DND-41 (cell line): ENCODE measurements at regions not wholly inside any gene's neighbourhood (a gene's known extent, or its start where the extent isn't known, plus 50 kb on each side); places are given as distances from the start of the nearest gene placed in this dataset.

Source experiments
- ATAC-seq: fragments of 200-7000 bp; cut with Tn5 transposase; 3 replicates; pipeline ENCODE4 v1.9.1; 2021; ENCODE audit warnings: low read depth; ENCODE audit not compliant: insufficient read depth
- DNase-seq: peaks from one replicate; pipeline ENCODE4 v3.0.0-alpha.2; 2020
- H2AFZ ChIP-seq: 2 replicates; pipeline ENCODE4 v1.6.0; 2012; ENCODE audit warnings: low read depth, low read length
- H3K27ac ChIP-seq: 2 replicates; pipeline ENCODE4 v1.5.1; 2012; ENCODE audit warnings: low read length, inconsistent platforms
- H3K27me3 ChIP-seq: fragments of 200-600 bp; sonication (generic); 2 replicates; pipeline ENCODE4 v1.6.0; 2012; ENCODE audit warnings: low read length, mild to moderate bottlenecking, inconsistent platforms; ENCODE audit not compliant: insufficient read depth, poor library complexity
- H3K36me3 ChIP-seq: 2 replicates; pipeline ENCODE4 v1.5.1; 2012; ENCODE audit warnings: low read length, inconsistent platforms; ENCODE audit not compliant: insufficient read depth
- H3K4me1 ChIP-seq: 2 replicates; pipeline ENCODE4 v1.5.1; 2012; ENCODE audit warnings: mild to moderate bottlenecking, low read length; ENCODE audit not compliant: insufficient read depth
- H3K4me2 ChIP-seq: 2 replicates; pipeline ENCODE4 v1.6.0; 2012; ENCODE audit warnings: mild to moderate bottlenecking, moderate library complexity, low read length, inconsistent platforms; ENCODE audit not compliant: insufficient read depth
- H3K4me3 ChIP-seq, 2 experiments: fragments of 200-600 bp in 1 of 2; shearing (Covaris generic) in 1 of 2; 2 replicates each; pipeline ENCODE4 v1.5.1; 2012 to 2016; ENCODE audit warnings: inconsistent platforms in 2 of 2, low read length in 2 of 2, mild to moderate bottlenecking in 2 of 2, low read depth in 1 of 2, moderate library complexity in 1 of 2
- H3K79me2 ChIP-seq: 2 replicates; pipeline ENCODE4 v1.6.0; 2012; ENCODE audit warnings: low read length, inconsistent platforms; ENCODE audit not compliant: insufficient read depth
- H3K9ac ChIP-seq: 2 replicates; pipeline ENCODE4 v1.6.0; 2012; ENCODE audit warnings: low read depth, mild to moderate bottlenecking, inconsistent platforms, low read length, moderate library complexity
- H3K9me3 ChIP-seq: 2 replicates; pipeline ENCODE4 v1.5.1; 2012; ENCODE audit warnings: low read length, moderate library complexity, mild to moderate bottlenecking, inconsistent platforms; ENCODE audit not compliant: insufficient read depth, severe bottlenecking
- H4K20me1 ChIP-seq: 2 replicates; pipeline ENCODE4 v1.6.0; 2012; ENCODE audit warnings: low read length; ENCODE audit not compliant: insufficient read depth
- EZH2 ChIP-seq: IDR thresholded peaks from 3 replicates; pipeline ENCODE4 v1.6.1; 2012; ENCODE audit warnings: borderline replicate concordance, low read depth, mild to moderate bottlenecking, moderate library complexity, low read length, inconsistent platforms; ENCODE audit not compliant: severe bottlenecking
- TF ChIP-seq, protein P1 (sequence below): IDR thresholded peaks from 2 replicates; pipeline ENCODE4 v1.5.1; 2012; ENCODE audit warnings: borderline replicate concordance, low read length, moderate library complexity, mild to moderate bottlenecking; ENCODE audit not compliant: poor library complexity, severe bottlenecking; ENCODE audit errors: extremely low read depth

DNA sequence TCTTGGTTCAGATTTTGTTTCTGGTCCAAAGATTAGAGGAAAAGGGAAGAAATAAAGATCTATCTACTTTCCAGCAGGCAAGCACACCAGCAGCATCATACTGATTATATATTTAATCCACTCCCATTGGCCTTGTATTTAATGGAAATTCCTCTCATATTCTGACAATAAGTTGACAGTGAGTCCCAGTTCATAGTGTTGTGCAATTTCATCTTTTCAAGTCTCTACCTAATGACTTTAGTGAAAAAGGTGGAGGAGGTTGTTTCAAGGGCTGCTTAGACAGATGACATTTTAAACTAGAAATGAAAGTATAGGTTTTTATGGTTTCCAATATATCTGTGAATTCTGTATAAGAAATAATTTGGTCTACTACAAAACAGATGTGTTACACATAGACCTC lies 298.6 kb downstream of the PABPC4L start:
- H3K79me2 ChIP-seq, result no peaks in the 10 kb centered on the region
- TF ChIP-seq EZH2, result no peak
- TF ChIP-seq, protein P1, sequence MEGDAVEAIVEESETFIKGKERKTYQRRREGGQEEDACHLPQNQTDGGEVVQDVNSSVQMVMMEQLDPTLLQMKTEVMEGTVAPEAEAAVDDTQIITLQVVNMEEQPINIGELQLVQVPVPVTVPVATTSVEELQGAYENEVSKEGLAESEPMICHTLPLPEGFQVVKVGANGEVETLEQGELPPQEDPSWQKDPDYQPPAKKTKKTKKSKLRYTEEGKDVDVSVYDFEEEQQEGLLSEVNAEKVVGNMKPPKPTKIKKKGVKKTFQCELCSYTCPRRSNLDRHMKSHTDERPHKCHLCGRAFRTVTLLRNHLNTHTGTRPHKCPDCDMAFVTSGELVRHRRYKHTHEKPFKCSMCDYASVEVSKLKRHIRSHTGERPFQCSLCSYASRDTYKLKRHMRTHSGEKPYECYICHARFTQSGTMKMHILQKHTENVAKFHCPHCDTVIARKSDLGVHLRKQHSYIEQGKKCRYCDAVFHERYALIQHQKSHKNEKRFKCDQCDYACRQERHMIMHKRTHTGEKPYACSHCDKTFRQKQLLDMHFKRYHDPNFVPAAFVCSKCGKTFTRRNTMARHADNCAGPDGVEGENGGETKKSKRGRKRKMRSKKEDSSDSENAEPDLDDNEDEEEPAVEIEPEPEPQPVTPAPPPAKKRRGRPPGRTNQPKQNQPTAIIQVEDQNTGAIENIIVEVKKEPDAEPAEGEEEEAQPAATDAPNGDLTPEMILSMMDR, result no peak
- H3K27me3 ChIP-seq, result no peaks in the 10 kb centered on the region
- H2AFZ ChIP-seq, result no peak overlapping the region
- no peak overlapping the region for H3K9ac ChIP-seq
- no peak overlapping the region for H3K27ac ChIP-seq
- no peak overlapping the region for H3K4me3 ChIP-seq
- ATAC-seq (no peak), DNase-seq (no peak)
- H3K4me1 ChIP-seq, result no peaks in the 10 kb centered on the region
- no peak overlapping the region for H3K4me2 ChIP-seq
- H4K20me1 ChIP-seq, result no peaks in the 10 kb centered on the region
- no peaks in the 10 kb centered on the region for H3K9me3 ChIP-seq
- H3K36me3 ChIP-seq, result no peaks in the 10 kb centered on the region

DNA sequence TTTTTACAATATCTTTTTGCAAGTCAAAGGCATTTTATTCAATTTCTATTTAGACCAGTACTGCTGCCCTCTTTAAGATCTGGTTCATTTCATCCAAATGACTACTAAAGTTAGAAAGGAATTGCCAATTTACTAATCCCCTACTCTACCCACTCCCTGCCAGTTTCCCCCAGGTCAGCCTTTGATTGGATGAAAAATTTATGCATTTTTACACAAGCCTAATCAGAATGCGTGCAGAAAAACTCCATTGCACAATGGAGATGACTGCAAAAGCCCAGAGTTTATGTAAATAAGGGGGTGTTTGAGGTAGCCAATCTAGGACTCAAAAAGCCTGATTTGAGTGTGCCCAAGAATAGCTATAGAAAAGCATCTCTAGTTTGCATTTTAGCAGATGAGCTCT lies 310.6 kb downstream of the PABPC4L start:
- no peak for DNase-seq
- H3K4me1 ChIP-seq, result no peaks in the 10 kb centered on the region
- H2AFZ ChIP-seq, result no peak overlapping the region
- H3K27ac ChIP-seq, result no peak overlapping the region
- no peak for ATAC-seq
- H3K4me3 ChIP-seq, result no peak overlapping the region
- no peak overlapping the region for H3K9ac ChIP-seq
- TF ChIP-seq, protein P1, result no peak
- TF ChIP-seq EZH2, result no peak
- H3K27me3 ChIP-seq, result no peaks in the 10 kb centered on the region
- H3K9me3 ChIP-seq, result no peaks in the 10 kb centered on the region
- H3K4me2 ChIP-seq, result no peak overlapping the region
- no peaks in the 10 kb centered on the region for H3K79me2 ChIP-seq
- H3K36me3 ChIP-seq, result no peaks in the 10 kb centered on the region
- H4K20me1 ChIP-seq, result no peaks in the 10 kb centered on the region

DNA sequence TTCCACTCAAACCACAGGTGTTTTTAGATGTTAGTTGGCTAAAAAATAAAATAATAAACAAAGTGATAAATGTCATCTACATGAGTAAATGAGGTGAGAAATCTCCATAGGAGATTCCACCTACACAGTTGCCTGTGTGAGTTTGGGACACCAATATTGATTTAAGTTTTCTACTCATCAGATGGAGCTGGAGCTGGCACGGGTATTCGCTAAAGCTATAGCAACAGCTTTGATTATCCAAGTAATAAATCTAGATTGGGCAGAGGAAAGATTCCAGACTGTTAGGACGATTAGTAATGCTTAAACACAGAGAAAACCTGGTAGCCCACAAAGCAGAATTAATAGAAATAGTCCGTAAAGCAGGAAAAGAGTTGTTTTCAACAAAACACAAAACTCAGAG lies 313.9 kb downstream of the PABPC4L start:
- Histone ChIP-seq H3K4me1 (no peaks in the 10 kb centered on the region), H3K36me3 (no peaks in the 10 kb centered on the region), H3K9me3 (no peaks in the 10 kb centered on the region), H3K27me3 (no peaks in the 10 kb centered on the region), H3K79me2 (no peaks in the 10 kb centered on the region), H4K20me1 (no peaks in the 10 kb centered on the region), H2AFZ (no peak overlapping the region), H3K27ac (no peak overlapping the region), H3K9ac (no peak overlapping the region), H3K4me2 (no peak overlapping the region), H3K4me3 (no peak overlapping the region)
- ATAC-seq (no peak), DNase-seq (no peak)
- TF ChIP-seq, protein P1, result no peak
- TF ChIP-seq EZH2, result no peak

DNA sequence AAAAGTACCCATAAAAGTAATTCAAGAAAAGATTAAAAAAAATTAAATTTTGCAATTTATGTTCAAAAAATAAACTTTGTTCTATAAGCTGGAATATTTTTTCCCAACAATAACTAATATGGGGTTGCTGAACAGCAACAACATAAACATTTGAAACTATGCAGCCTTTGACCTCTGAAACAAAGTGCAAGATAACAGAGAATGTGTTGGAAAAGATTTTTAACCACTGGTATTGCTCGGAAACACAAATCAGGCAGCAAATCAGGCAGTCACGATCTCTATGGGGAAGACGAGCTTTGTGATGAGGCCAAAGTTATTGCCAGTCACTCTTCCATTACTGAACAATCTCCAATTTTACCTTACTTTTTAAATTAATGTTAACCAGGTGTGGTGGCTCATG lies 332.1 kb downstream of the PABPC4L start:
- Histone ChIP-seq H4K20me1 (no peaks in the 10 kb centered on the region), H3K4me1 (no peaks in the 10 kb centered on the region), H3K4me3 (no peak overlapping the region), H3K36me3 (no peaks in the 10 kb centered on the region), H3K27me3 (no peaks in the 10 kb centered on the region), H3K27ac (no peak overlapping the region), H2AFZ (no peak overlapping the region), H3K79me2 (no peaks in the 10 kb centered on the region), H3K4me2 (no peak overlapping the region), H3K9ac (no peak overlapping the region), H3K9me3 (no peaks in the 10 kb centered on the region)
- no peak for DNase-seq
- TF ChIP-seq, protein P1, result no peak
- no peak for TF ChIP-seq EZH2
- ATAC-seq, result no peak
